HEK293T (cell line): ENCODE measurements at regions not wholly inside any gene's neighbourhood (a gene's known extent, or its start where the extent isn't known, plus 50 kb on each side); places are given as distances from the start of the nearest gene placed in this dataset.

Source experiments
- CTCF ChIA-PET: fragments of 350-600 bp; formaldehyde crosslinking; extraction: SDS; loops from one replicate; lab custom pipeline; 2021; ENCODE audit warnings: antibody characterized with exemption, inconsistent platforms; lab: Yijun Ruan, JAX
- POLR2A ChIA-PET: fragments of 350-600 bp; formaldehyde crosslinking; extraction: SDS; loops from one replicate; lab custom pipeline; 2020; ENCODE audit warnings: antibody characterized with exemption, inconsistent platforms; lab: Yijun Ruan, JAX
- DNase-seq: peaks from one replicate; pipeline ENCODE4 v3.0.0; 2012; ENCODE audit warnings: mixed read lengths; ENCODE audit errors: extremely low spot score
- ARNT ChIP-seq: fragments of 450-650 bp; IDR thresholded peaks from 2 replicates; pipeline ENCODE4 v1.6.1; 2017; ENCODE audit warnings: mild to moderate bottlenecking
- BHLHE40 ChIP-seq: fragments of 450-650 bp; IDR thresholded peaks from 2 replicates; pipeline ENCODE4 v1.6.1; 2016; ENCODE audit warnings: mild to moderate bottlenecking, moderate library complexity, borderline replicate concordance
- CTBP1 ChIP-seq: fragments of 450-650 bp; IDR thresholded peaks from 2 replicates; pipeline ENCODE4 v1.6.1; 2016; ENCODE audit warnings: borderline replicate concordance
- ELF4 ChIP-seq: fragments of 450-650 bp; IDR thresholded peaks from 2 replicates; pipeline ENCODE4 v1.6.1; 2017; ENCODE audit warnings: antibody characterized with exemption
- FOXA1 ChIP-seq: fragments of 450-650 bp; IDR thresholded peaks from 2 replicates; pipeline ENCODE4 v1.6.1; 2016; ENCODE audit warnings: mild to moderate bottlenecking
- FOXK2 ChIP-seq: fragments of 450-650 bp; IDR thresholded peaks from 2 replicates; pipeline ENCODE4 v1.6.1; 2016; ENCODE audit warnings: mild to moderate bottlenecking
- FOXM1 ChIP-seq: fragments of 450-650 bp; IDR thresholded peaks from 2 replicates; pipeline ENCODE4 v1.6.1; 2017; ENCODE audit warnings: mild to moderate bottlenecking, borderline replicate concordance
- HDGF ChIP-seq: fragments of 450-650 bp; IDR thresholded peaks from 2 replicates; pipeline ENCODE4 v1.6.1; 2017; ENCODE audit warnings: antibody characterized with exemption, borderline replicate concordance
- L3MBTL2 ChIP-seq: fragments of 450-650 bp; conservative IDR thresholded peaks from 2 replicates; pipeline ENCODE4 v1.6.1; 2016; ENCODE audit warnings: mild to moderate bottlenecking
- LEF1 ChIP-seq: fragments of 450-650 bp; IDR thresholded peaks from 2 replicates; pipeline ENCODE4 v1.6.1; 2017; ENCODE audit warnings: mild to moderate bottlenecking, borderline replicate concordance
- NFRKB ChIP-seq: fragments of 450-650 bp; IDR thresholded peaks from 2 replicates; pipeline ENCODE4 v1.6.1; 2016; ENCODE audit warnings: mild to moderate bottlenecking, moderate library complexity
- SP1 ChIP-seq: fragments of 450-650 bp; IDR thresholded peaks from 2 replicates; pipeline ENCODE4 v1.6.1; 2017
- SUZ12 ChIP-seq: fragments of 450-650 bp; IDR thresholded peaks from 2 replicates; pipeline ENCODE4 v1.6.1; 2016; ENCODE audit warnings: mild to moderate bottlenecking
- TARDBP ChIP-seq: fragments of 450-650 bp; IDR thresholded peaks from 2 replicates; pipeline ENCODE4 v1.6.1; 2016
- ZNF384 ChIP-seq: fragments of 450-650 bp; IDR thresholded peaks from 2 replicates; pipeline ENCODE4 v1.6.1; 2016
- TF ChIP-seq, protein P1 (sequence below): fragments of 450-650 bp; IDR thresholded peaks from 2 replicates; pipeline ENCODE4 v1.6.1; 2016

DNA sequence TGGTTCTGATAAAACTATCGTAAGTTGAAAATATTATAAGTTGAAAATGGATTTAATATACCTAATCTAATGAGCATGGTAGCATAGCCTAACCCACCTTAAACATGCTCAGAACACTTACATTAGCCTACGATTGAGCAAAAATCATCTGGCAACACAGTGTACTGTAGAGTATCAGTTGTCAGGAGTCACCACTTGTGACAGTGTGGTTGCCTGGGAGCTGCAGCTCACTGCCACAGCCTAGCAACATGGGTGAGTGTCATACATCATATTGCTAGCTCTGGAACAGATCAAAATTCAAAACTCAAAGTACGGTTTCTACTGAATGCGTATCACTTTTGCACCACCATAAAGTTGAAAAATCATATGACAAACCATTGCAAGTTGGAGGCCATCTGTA is 203.5 kb downstream of the ATXN7L3B start:
- ChIA-PET POLR2A (no interaction called here), CTCF (no interaction called here)
- no peak for TF ChIP-seq FOXA1
- TF ChIP-seq TARDBP, result no peak
- no peak for TF ChIP-seq L3MBTL2
- no peak for TF ChIP-seq NFRKB
- TF ChIP-seq SP1, result no peak
- no peak for TF ChIP-seq FOXK2
- no peak for TF ChIP-seq FOXM1
- TF ChIP-seq LEF1, result no peak
- TF ChIP-seq, protein P1, sequence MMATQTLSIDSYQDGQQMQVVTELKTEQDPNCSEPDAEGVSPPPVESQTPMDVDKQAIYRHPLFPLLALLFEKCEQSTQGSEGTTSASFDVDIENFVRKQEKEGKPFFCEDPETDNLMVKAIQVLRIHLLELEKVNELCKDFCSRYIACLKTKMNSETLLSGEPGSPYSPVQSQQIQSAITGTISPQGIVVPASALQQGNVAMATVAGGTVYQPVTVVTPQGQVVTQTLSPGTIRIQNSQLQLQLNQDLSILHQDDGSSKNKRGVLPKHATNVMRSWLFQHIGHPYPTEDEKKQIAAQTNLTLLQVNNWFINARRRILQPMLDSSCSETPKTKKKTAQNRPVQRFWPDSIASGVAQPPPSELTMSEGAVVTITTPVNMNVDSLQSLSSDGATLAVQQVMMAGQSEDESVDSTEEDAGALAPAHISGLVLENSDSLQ, result no peak
- TF ChIP-seq CTBP1, result no peak
- TF ChIP-seq SUZ12, result no peak
- no peak for TF ChIP-seq ARNT
- no peak for TF ChIP-seq ELF4
- TF ChIP-seq BHLHE40, result no peak
- TF ChIP-seq ZNF384, result no peak
- no peak for TF ChIP-seq HDGF
- no peak for DNase-seq

DNA sequence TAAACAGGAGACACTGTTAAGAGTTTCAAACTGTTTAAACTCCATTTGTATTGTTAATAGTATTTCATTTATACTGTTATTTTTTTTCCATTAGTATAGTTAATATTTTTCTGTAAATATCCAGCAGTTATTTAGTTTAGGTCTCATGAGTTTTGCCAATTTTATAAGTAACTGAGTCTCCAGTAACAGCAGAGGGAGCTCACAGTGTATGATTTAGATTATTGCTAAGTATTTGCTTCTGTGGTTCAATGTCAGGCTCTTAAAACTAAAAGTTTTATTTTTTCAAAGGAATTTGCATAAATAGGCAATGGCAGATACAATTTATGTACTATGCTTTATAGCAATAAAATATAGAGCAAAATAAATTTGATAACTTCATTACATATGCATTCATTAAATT is 209.7 kb downstream of the ATXN7L3B start:
- ChIA-PET POLR2A (no interaction called here), CTCF (no interaction called here)
- TF ChIP-seq CTBP1 (no peak), ARNT (no peak), LEF1 (no peak), BHLHE40 (no peak), FOXK2 (no peak), NFRKB (no peak), ELF4 (no peak), SP1 (no peak), TARDBP (no peak), L3MBTL2 (no peak), FOXM1 (no peak), SUZ12 (no peak), ZNF384 (no peak), FOXA1 (no peak), HDGF (no peak)
- TF ChIP-seq, protein P1, result no peak
- no peak for DNase-seq

DNA sequence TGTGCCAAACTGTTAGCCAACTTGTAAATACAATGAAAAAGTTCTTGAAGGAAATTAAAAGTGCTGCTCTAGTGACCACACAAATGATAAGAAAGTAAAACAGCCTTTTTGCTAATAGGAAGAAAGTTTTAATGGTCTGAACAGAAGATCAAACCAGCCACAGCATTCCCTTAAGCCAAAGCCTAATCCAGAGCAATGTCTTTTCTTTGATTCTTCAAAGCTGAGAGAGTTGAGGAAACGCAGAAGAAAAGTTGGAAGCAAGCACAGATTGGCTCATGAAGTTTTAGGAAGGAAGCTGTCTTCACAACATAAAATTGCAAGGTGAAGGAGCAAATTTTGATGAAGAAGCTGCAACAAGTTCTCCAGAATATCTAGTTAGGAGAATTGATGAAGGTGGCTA is 213.8 kb downstream of the ATXN7L3B start:
- POLR2A ChIA-PET, result no interaction called here
- CTCF ChIA-PET, result interaction anchor here (0.5 kb wide), 1 partner anchor 733 kb away, joined by 4 read pairs; no protein-coding TSS in a partner anchor
- DNase-seq, result no peak
- TF ChIP-seq ZNF384 (no peak), HDGF (no peak), TARDBP (no peak), SUZ12 (no peak)
- TF ChIP-seq, protein P1, result no peak

DNA sequence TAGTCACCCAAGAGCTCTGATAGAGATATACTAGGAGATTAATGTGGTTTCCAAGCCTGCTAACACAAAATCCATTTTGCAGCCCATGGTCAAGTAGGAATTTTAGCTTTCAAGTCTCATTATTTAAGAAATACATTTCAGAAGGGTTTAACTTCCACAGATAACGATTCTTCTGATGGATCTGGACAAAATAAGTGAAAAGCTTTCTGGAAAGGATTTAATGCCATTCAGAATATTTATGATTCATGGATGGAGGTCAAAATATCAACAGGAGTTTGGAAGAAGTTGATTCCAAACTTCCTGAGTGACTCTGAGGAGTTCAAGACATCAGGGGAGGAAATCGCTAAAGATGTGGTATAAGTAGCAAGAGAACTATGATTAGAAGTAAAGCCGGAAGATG is 214.6 kb downstream of the ATXN7L3B start:
- TF ChIP-seq TARDBP, result no peak
- TF ChIP-seq SP1, result no peak
- TF ChIP-seq FOXK2, result no peak
- no peak for TF ChIP-seq FOXM1
- TF ChIP-seq SUZ12, result no peak
- no peak for TF ChIP-seq ARNT
- TF ChIP-seq HDGF, result no peak
- TF ChIP-seq ZNF384, result no peak
- no peak for DNase-seq
- ChIA-PET CTCF (interaction anchor here (0.5 kb wide), 1 partner anchor 732 kb away, joined by 4 read pairs; no protein-coding TSS in a partner anchor), POLR2A (no interaction called here)

DNA sequence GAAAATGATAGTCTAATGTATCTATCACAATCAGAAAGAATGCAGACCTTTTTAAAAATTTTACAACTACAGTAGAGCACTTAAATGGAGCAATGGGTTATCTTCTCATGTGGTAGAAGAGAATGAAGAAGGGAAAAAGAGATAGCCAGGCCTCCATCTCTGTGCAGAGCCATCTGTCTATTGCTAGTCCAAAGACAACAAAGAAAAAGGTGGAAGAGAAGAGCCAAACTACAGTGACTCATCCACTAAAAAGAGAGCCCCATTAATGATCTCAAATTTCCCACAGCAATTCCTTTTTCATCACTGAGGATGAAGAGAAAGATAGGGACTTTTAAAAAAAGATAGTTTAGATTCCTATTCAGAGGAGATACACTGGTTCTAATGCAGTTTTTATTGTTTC is 232.9 kb downstream of the ATXN7L3B start:
- DNase-seq, result no peak
- CTCF ChIA-PET, result no interaction called here
- no peak for TF ChIP-seq FOXA1
- TF ChIP-seq L3MBTL2, result no peak
- TF ChIP-seq TARDBP, result no peak
- TF ChIP-seq FOXM1, result no peak
- no peak for TF ChIP-seq SUZ12
- TF ChIP-seq ELF4, result no peak
- TF ChIP-seq, protein P1, result no peak
- no peak for TF ChIP-seq CTBP1
- TF ChIP-seq BHLHE40, result no peak
- TF ChIP-seq NFRKB, result no peak
- no peak for TF ChIP-seq ARNT
- TF ChIP-seq FOXK2, result no peak
- POLR2A ChIA-PET, result no interaction called here

DNA sequence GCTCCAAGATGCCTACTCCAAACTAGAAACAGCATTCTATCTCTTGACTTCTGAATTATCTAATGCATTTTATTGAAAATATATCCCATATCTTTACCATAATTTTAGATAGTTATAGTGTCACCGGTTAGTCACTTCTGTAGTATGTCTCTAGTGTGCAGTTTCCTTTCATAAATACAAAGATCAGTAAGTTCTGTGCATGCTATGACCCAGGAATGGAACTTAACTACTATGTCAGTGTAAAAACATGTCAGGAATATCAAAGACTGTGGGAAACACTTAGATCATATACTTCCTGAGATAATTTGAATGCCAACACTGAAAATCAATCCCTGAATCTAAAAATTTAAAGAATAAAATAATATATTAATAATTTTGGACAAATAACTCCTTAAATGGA is 237.6 kb downstream of the ATXN7L3B start:
- TF ChIP-seq HDGF (no peak), FOXA1 (no peak), SUZ12 (no peak), NFRKB (no peak), FOXK2 (no peak), L3MBTL2 (no peak), ELF4 (no peak), ARNT (no peak), LEF1 (no peak), ZNF384 (no peak)
- TF ChIP-seq, protein P1, result no peak
- POLR2A ChIA-PET, result no interaction called here
- no peak for DNase-seq
- CTCF ChIA-PET, result no interaction called here
